Pulmonary artery endothelial cell (primary cell): ENCODE measurements at regions not wholly inside any gene's neighbourhood (a gene's known extent, or its start where the extent isn't known, plus 50 kb on each side); places are given as distances from the start of the nearest gene placed in this dataset.
A peak's percentile ranks its signal among the peaks of the same experiment; 100 is the strongest.
"Not testable (repeated sequence)": the region's sequence is repeated elsewhere in the genome, so short reads cannot be mapped to it uniquely, and the experiment has no call there.

ENCODE experiments used
- DNase-seq: peaks from one replicate; pipeline ENCODE4 v3.0.0-alpha.2; 2011; ENCODE audit warnings: low read depth, low spot score

DNA sequence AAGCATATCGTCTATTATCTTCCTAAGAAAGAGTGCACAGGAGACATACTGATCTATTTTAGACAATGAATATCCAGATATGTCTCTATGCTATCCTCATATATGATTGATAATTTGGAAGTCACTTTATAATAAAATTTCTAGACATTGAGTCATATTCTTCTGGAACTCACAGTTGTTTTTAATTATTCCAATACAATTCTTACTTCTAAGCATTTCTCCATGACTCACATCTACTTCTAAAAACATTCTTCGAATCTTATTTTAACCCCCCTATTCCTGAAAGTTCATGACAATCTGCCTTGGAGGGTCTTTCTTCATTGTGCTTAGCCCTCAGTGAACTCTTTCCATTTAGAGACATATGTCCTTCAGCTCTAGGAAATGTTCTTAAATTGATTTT, 368.1 kb downstream of the MDFIC start:
- no peak for DNase-seq

DNA sequence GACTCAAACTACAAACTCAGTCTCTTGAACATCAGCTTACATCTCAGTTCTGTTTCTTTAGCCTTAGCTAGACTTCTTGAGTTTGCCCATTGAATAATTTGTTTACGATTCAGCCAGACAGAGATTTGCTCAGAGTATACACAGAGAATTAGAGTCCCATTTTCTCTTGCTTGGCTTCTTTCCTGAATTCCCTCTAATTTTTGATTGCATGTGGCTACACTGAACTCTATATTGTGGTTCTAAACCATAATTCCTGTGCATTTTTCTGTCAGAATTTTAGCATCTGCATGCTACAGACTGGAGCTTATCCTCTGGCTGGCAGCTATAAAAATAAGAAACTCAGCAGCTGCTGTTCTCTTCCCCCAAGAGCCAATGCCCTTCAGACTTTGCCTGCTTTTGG, 354.9 kb downstream of the MDFIC start:
- no peak for DNase-seq

DNA sequence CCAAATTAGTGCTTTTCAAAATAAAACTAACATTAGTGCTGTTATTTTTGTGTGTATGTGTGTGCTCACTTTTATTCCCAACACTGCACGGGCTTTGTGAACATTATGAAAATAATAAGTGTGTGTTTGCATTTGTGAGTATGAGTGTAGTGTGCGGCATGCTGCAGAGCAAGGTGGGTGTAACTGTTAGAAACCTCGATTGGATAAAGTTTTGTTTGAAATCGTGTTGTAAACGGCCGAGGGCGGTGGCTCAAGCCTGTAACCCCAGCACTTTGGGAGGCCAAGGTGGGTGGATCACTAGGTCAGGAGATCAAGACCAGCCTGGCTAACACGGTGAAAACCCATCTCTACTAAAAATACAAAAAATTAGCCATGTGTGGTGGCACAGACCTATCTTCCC, 352.0 kb downstream of the MDFIC start:
- not testable (repeated sequence) for DNase-seq

DNA sequence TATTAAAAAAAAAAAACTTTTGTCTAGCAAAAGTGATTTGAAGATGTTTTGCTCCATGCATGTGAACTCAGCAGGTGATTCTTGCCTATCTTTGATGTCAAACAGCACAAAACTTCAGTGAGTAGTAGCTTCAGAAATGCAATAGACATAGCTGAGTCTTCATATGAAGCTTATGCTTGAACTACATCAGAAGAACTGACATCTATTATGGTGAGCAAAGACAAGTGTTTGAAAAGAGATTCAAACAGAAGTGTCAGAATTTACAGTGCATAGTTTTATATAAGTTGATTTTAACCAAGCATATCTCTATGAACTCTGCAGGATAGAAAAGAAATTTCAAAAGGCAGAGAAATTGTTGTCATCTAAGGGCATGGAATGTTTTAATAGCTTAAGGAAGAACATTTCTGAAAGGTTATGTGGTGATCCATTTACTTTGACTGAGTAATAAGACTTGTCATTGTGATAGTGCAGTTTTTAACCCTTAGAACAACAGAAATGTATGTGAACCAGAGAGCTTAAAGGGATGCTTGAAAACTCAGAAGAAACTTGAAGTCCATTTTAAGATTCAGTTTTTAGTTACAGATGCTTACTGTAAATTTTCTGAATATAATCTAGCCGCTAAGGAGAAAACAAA, 351.4 kb downstream of the MDFIC start:
- DNase-seq = no peak

DNA sequence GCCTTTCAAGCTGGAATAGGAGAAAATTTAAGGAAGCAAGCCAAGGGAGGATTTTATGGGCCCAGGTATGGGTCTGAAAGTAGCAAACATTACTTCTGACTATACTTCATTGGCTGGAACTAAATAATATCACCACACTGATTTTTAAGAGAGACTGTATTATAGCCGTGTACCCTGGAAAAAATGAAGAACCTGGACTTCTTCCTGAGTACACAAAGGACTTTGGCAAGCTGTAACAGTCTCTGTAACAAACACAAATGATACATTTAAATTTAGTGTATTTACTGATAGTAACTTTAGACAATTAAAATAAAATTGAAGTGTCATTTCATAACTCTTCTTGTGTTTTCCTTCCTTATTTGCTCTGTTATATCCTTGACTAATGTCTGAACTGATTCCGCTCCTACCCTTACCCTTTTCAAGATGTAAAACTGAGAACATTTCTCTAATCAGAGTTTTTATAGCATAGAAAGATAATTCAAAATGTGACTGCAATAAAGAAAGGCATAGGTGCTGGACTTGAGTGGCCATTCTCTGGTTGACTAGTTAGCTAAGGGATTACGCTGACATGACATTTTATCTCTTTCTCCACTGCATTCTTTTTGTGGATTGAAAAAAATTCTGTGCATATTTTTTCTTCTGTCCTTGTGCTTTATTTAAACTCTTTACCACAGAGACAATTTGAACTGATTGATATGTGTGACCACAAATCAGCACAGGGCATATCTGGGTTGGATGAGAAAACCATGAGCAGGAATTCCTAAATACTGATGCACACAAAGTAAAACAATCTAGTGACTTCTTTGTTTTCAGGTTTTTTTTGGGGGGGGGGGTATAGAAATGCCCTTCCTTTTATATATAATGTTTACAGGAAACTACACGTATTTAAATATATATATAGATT, 349.7 kb downstream of the MDFIC start:
- DNase-seq = no peak

DNA sequence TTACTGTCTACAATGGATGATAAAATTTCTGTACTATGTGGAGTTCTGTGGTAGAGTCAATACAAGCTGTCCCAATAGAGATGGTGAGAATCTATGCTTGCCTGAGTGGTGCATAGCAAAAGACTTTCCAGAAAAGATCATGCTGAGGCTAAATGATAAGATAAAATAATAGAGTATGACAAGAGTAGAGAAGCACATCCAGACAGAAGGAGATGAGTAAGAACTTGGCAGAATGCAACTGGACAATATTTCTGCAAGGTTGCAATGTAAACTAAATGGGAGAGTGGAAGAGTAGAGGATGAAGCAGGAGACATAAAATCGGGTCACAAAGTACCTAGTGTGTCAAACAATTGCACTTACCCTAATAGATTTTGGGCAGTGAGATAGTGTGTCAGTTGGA, 347.6 kb downstream of the MDFIC start:
- no peak for DNase-seq

DNA sequence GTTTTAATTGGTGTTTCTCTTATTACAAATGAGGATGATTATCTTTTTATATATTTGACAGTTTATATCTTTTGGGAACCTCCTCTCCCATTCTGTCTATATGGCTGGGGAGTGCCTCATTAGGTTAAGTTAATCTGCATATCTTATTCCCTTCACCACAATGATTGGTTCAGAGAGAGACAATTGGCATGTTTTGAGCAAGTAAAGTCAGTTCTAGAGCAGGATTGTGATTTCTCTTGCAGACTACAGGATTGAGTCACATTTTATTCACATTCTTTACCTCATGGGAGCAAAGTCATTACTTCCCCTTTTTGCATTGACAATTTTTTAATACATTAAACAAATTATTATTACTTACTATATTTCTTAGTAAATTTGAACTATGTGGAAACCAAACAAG, 345.6 kb downstream of the MDFIC start:
- DNase-seq = no peak

DNA sequence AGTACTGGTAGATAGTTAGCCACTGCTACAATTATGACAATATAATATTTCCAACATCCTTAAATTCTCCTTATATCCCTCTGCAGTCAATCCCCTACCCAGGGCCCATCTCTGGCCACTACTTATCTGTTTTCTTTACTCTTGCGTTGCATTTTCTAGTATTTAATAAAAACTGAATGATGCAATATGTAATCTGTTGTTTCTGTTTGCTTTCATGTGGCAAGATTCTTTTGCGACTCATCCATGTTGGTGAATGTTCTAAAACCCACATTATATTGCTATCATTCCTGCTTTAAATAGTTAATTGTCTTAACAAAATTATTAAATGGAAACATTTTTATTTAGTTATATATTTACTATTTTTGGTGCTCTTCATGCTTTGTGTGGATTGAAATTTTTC, 338.5 kb downstream of the MDFIC start:
- no peak for DNase-seq

DNA sequence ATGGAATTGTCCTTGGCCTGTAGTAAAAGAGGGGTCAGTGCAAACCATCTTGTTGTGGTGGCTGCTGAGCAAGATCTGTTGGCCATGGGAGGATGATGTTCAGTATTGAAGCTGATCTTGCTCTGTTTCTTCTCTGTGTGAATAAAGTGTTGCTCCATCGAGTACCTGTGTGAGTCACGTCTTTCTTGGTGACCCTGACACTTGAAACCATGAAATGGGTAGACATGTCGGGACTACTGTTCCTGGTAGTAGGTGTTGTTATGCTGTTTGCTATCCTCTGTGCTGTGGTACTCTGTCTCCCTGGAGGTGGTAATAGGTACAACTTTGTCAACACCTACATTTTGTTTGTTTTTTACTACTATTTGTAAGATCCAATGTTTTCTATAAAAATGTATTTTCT, 330.6 kb downstream of the MDFIC start:
- no peak for DNase-seq

DNA sequence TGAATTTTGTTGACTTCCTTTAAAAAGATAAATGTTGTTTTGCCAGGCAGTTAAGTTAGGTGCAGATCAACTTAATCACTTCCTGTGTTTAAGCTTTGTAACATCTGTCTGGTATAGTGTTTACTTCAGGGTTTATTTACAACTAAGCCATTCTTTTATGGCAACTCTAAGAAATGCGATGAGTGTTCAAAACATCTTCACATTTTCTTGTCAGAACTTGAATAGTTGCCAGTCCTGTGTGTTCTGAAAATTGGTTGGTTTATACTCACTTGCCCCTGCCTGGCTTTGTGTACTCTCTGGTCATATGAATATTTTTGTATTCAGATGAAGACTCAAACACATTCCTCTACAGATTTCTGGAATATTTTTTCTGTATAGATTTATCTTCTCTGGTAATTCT, 327.2 kb downstream of the MDFIC start:
- no peak for DNase-seq

DNA sequence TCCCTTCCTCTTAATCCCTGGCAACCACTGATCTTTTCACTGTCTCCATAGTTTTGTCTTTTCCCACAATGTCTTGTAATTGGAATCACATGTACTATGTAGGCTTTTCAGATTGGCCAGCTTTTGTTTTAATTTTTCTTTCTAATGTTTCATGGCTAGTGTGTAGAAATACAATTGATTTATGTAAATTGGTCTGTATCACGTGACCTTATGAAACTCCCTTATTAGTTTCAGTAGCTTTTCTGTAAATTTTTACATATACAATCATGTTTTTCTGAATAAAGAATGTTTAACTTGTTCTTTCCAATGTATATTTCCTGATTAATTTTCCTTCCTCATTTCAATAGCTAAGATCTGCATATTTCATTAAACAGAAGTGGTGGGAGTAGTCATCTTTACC, 319.3 kb downstream of the MDFIC start:
- no peak for DNase-seq

DNA sequence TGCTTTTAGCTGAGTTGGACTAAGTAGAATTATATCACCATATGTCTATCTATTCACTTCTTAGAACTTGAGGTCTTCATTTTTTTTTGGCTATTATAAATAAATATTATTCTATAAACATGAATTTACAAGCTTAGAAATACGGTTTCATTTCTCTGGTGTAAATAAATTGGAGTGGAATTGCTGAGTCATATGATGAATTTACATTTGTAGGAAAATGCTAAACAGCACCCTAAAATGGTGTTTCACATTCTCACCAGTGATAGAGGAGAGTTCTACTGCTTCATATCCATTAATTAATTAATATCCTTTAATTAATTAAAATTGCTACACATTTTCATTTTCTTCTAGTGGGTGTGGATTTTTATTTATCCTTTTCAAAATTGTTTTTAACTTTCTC, 318.3 kb downstream of the MDFIC start:
- DNase-seq = no peak

DNA sequence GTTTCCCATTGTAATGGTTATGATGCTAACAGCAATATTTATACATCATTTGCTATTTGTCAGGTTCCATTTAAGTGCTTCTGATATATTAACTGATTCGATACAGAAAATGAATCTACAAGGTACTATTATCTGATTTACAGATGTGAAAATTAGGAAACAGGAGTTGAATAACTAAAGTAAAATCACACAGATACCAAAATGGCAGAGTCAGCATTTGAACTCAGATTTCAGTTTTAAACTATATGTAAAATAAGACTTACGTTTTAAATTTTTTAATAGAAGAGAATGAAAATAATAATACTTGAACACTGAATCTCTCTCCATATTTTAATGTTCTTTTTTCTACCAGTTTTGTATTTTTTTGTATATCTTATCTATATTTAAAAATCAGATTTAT, 313.2 kb downstream of the MDFIC start:
- no peak for DNase-seq

DNA sequence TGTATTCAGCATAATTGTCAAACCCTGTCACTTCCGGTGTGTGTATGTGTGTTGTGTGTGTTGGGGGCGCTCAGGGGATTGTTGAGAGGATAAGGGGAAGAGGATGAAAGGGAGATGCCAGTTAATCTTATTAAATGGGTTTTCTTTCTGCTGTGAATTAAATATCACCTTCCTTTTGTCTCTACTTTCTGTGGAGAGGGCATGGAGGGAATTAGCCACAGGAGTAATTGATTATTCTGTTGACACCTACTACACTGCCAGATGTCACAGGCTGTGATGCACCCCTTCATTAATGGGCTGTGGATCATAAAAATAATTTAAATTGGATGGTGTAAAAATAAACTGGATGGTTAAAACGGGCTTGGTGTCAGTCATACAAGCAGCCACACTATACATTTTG, 311.9 kb downstream of the MDFIC start:
- DNase-seq = no peak

DNA sequence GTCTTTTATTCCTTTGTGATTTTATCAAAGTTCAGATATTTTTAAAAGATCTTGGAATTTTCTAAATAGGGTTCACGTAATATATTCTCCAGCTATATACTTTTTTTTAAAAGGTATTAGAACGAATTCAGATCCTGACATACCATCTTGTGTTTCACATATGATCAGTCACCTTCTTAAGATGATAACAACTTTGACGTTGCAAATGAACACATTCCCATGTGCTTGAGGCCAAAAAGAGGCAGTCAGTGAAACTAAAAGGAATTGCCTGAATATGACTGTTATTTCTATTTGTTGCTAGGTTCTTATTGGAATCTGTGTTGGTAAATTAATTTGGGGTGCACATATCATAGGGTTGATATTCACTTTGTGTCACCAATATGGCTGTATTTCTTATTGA, 310.1 kb downstream of the MDFIC start:
- no peak for DNase-seq

DNA sequence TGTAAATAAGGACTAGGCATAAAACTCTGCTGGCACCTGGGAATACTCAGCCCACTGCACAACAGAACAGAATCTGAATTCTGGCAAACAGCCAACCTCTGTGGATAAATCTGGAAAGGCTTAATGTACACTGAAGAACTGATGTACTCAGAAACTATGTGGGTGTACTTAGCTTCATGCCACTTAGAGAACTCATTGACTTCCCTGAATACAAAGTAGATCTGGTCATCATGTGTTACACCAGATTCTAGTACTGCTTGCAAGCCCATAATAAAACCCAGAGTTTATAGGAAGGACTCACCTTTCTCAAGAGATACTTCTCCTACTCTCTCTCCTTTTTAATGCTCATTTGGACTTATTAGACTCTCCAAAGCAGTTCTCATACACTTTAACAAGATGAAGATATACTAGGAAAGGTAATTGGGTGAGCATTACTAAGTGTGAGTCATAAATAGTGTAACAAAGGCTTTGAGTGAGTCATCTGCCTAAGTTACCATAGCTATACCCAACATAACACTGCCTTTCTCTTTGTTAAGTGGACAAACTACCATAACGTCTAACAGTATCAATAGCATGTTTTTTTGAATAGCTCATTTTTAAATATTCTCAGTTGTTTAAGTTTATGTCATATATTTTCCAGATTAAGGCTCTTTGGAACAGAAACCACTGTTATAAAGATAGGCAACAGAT, 309.1 kb downstream of the MDFIC start:
- DNase-seq = peak; percentile 76

DNA sequence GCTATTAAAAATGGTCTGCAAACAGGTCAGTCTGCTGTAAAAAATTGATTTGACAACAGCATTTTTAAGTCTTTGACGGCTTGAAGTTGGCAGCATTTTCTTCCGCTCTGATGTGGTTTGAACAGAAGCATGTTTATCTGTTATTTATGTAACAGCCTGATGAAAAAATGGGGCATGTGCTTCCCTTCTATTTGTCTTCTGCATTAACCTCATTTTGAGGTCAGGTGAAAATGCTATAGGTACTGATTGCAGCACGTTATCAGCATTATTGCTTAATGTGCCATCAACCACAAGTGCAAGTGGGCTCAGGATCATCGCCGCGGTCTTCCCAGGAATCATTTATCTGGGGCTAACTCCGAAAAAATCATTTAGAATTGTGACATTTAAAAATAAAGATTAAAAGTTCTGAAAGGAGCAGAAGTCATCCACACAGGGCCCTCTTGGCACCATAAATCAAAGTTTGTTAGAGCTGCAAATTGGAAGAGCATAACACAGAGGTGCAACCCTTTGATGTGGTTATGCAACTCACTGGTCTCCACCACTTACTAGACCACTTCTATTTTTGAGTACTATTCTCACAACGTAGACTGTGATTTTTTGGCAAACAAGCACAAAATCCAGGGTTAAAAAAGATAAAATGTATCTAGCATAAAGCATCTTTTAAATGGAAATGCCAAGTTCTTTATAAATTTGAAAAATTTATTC, 307.7 kb downstream of the MDFIC start:
- no peak for DNase-seq

DNA sequence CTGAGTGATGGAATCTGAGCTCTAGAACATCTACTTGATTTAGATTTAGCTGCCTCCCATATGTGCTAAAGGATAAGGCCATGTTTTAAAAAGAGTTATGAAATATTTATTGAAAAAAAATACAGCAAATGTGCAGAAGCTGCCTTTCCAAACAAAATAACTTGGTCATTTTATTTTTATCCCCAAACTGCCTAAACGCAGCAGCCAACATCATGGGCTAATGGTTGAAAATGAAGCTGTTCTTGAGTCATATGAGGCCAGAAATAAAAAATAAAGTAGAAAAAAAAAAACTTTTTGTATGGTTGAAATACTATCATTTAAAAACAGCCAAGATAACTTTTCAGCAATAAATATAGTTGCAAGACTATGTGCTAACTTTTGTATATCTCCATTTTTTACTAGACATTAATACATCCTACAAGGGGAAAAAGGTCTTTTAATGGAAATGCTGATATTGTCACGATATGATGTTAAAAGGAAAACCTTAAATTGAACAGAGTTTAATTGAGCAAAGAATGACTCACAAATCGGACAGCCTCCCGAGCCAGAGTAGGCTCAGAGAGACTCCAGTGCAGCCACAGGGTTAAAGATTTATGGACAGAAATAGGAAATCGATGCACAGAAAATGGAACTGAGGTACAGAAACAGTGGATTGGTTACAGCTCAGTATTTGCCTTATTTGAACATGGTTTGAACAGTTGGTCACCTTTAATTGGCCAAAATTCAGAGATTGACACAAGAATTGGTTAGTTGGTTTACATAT, 305.8 kb downstream of the MDFIC start:
- no peak for DNase-seq

DNA sequence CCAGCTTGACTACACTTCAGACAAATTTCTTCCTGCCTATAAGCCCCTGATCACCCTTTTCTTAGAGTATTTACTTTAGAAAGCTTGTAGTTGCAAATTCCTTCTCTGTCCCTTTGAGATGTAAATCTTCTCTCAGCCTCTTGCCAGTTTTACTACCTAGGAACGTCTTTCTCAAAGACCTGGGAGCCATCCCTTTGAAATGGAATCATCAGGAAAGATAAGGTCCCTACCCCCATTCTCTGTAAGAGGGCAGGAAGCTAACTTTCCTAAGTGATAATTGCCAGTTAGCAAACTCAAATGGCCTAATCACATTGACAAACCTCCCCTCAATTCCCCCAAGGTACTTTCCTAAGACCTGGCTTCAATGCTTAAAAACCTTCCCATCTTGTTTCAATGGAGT, 304.5 kb downstream of the MDFIC start:
- DNase-seq = no peak

DNA sequence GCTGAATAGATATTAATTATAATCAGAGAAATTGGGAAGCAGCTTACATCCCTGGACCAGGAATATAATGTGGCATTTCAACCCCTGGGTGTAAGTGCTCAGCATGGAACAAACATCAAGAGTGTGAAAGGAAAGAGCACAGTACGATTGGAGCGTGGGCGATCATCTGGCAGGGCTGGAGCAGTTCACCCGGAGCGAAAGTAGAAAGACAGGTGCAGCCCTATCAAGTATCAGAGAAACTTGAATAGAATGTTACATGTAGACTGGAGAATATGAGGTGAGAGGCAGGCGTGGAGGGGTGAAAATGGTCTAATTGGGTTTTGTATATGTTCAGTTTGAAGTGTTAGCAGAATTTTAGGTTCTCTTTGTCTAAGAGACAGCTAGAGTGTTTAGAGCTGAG, 303.0 kb downstream of the MDFIC start:
- no peak for DNase-seq

DNA sequence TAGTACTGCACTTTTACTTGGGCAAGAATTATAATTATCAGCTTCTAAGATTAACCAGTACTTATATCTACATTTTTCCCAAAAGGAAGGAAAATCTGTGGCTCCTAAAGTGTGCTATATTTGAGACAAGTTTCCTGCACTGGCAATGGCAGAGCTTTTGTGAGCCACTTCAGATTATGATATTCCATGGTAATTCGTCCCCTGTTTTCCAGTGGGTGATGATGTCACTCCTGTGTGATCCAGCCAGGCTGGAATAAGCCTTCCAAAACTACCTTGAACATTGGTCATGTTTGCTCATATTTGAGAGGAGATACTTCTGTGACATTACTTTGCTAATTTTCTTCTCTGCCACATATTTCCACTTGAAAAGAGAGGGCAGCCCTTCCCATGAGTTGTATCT, 302.1 kb downstream of the MDFIC start:
- no peak for DNase-seq
